Trophoblast cell (in vitro differentiated cells and primary cell): ENCODE measurements at regions not wholly inside any gene's neighbourhood (a gene's known extent, or its start where the extent isn't known, plus 50 kb on each side); places are given as distances from the start of the nearest gene placed in this dataset.

Source experiments
- DNase-seq, 2 donors: peaks; one replicate each; pipeline ENCODE4 v3.0.0-alpha.2; 2016
- H2AFZ ChIP-seq: 2 replicates; pipeline ENCODE4 v1.6.1; 2013; ENCODE audit warnings: low read length, moderate library complexity, mild to moderate bottlenecking; ENCODE audit not compliant: insufficient read depth, poor library complexity
- H2AK5ac ChIP-seq: 2 replicates; pipeline ENCODE4 v1.6.1; 2013; ENCODE audit warnings: mild to moderate bottlenecking, low read length
- H2BK120ac ChIP-seq: 2 replicates; pipeline ENCODE4 v1.6.1; 2013; ENCODE audit warnings: low read length, mild to moderate bottlenecking, moderate library complexity; ENCODE audit not compliant: insufficient read depth, poor library complexity
- H2BK12ac ChIP-seq: 2 replicates; pipeline ENCODE4 v1.6.1; 2013; ENCODE audit warnings: mild to moderate bottlenecking, low read length, moderate library complexity
- H2BK5ac ChIP-seq: 2 replicates; pipeline ENCODE4 v1.6.1; 2013; ENCODE audit warnings: low read length, low read depth, moderate library complexity, mild to moderate bottlenecking; ENCODE audit not compliant: poor library complexity
- H3K14ac ChIP-seq: 2 replicates; pipeline ENCODE4 v1.6.1; 2013; ENCODE audit warnings: mild to moderate bottlenecking, low read length
- H3K18ac ChIP-seq: 2 replicates; pipeline ENCODE4 v1.6.1; 2013; ENCODE audit warnings: mild to moderate bottlenecking, low read length
- H3K23ac ChIP-seq: 2 replicates; pipeline ENCODE4 v1.6.1; 2013; ENCODE audit warnings: low read length
- H3K27ac ChIP-seq: 2 replicates; pipeline ENCODE4 v1.5.1; 2013; ENCODE audit warnings: low read depth, mild to moderate bottlenecking, inconsistent platforms, low read length, moderate library complexity
- H3K27me3 ChIP-seq: 2 replicates; pipeline ENCODE4 v1.6.1; 2013; ENCODE audit warnings: inconsistent platforms, mild to moderate bottlenecking, low read length, moderate library complexity; ENCODE audit not compliant: insufficient read depth
- H3K36me3 ChIP-seq, 2 experiments: 1 replicate in 1 of 2; 2 replicates in 1 of 2; pipeline ENCODE4 v1.6.1; 2013; ENCODE audit warnings: low read length in 2 of 2, mild to moderate bottlenecking in 2 of 2, moderate library complexity in 1 of 2; ENCODE audit not compliant: insufficient read depth in 2 of 2, control insufficient read depth in 1 of 2
- H3K4ac ChIP-seq: 2 replicates; pipeline ENCODE4 v1.6.1; 2013; ENCODE audit warnings: low read depth, mild to moderate bottlenecking, low read length, moderate library complexity
- H3K4me1 ChIP-seq, 2 experiments: 1 replicate in 1 of 2; 2 replicates in 1 of 2; pipeline ENCODE4 v1.6.1; 2013; ENCODE audit warnings: low read length in 2 of 2, mild to moderate bottlenecking in 2 of 2, moderate library complexity in 1 of 2; ENCODE audit not compliant: insufficient read depth in 2 of 2, control insufficient read depth in 1 of 2
- H3K4me2 ChIP-seq: 2 replicates; pipeline ENCODE4 v1.6.1; 2013; ENCODE audit warnings: inconsistent platforms, mild to moderate bottlenecking, low read length, moderate library complexity
- H3K4me3 ChIP-seq: 2 replicates; pipeline ENCODE4 v1.5.1; 2013; ENCODE audit warnings: mild to moderate bottlenecking, low read depth, low read length, inconsistent platforms
- H3K79me1 ChIP-seq: one replicate; pipeline ENCODE4 v1.6.1; 2013; ENCODE audit warnings: low read length
- H3K79me2 ChIP-seq: 2 replicates; pipeline ENCODE4 v1.6.1; 2013; ENCODE audit warnings: low read length, mild to moderate bottlenecking; ENCODE audit not compliant: control insufficient read depth, insufficient read depth, poor library complexity
- H3K9ac ChIP-seq: 2 replicates; pipeline ENCODE4 v1.6.1; 2013; ENCODE audit warnings: mild to moderate bottlenecking, low read length
- H3K9me3 ChIP-seq: 2 replicates; pipeline ENCODE4 v1.6.1; 2013; ENCODE audit warnings: low read depth, mild to moderate bottlenecking, control low read depth, inconsistent platforms, low read length; ENCODE audit not compliant: insufficient read depth
- H4K12ac ChIP-seq: 2 replicates; pipeline ENCODE4 v1.6.1; 2013; ENCODE audit warnings: low read depth, mild to moderate bottlenecking, low read length, moderate library complexity
- H4K8ac ChIP-seq: 2 replicates; pipeline ENCODE4 v1.6.1; 2013; ENCODE audit warnings: low read depth, mild to moderate bottlenecking, low read length, moderate library complexity
- H4K91ac ChIP-seq: one replicate; pipeline ENCODE4 v1.6.1; 2013; ENCODE audit warnings: low read depth, mild to moderate bottlenecking, low read length, moderate library complexity
- WGBS: extraction: QIAGEN DNeasy Blood & Tissue Kit; methylation state at CpG from one replicate; pipeline ENCODE4 v1.1.7; 2013; ENCODE audit warnings: missing lambda C conversion rate; ENCODE audit not compliant: insufficient read length, insufficient coverage; ENCODE audit errors: extremely low coverage; 5-methylcytosine and 5-hydroxymethylcytosine counted together

GRCh38 chr14:86543521-86543920 lies 1013.6 kb downstream of the FLRT2 start:
- Histone ChIP-seq H3K79me2 (no peaks in the 10 kb centered on the region), H3K9ac (no peak overlapping the region), H2AK5ac (no peak overlapping the region), H4K12ac (no peak overlapping the region), H3K4me2 (no peak overlapping the region), H3K27me3 (no peaks in the 10 kb centered on the region), H3K9me3 (no peaks in the 10 kb centered on the region), H3K14ac (no peak overlapping the region), H3K4me3 (no peak overlapping the region), H3K18ac (no peak overlapping the region), H3K23ac (no peak overlapping the region), H3K4ac (no peak overlapping the region), H2BK120ac (no peak overlapping the region), H4K8ac (no peak overlapping the region), H2BK12ac (no peak overlapping the region), H3K36me3 (no peaks in the 10 kb centered on the region), H2BK5ac (no peak overlapping the region), H3K79me1 (no peaks in the 10 kb centered on the region), H4K91ac (no peak overlapping the region), H3K4me1 (no peaks in the 10 kb centered on the region), H2AFZ (no peak overlapping the region), H3K27ac (no peak overlapping the region)
- DNase-seq = no peak

- Histone ChIP-seq H3K79me1 (no peaks in the 10 kb centered on the region), H4K12ac (no peak overlapping the region), H3K4me1 (no peaks in the 10 kb centered on the region), H2AFZ (no peak overlapping the region), H2BK12ac (no peak overlapping the region), H4K91ac (no peak overlapping the region), H3K27ac (no peak overlapping the region), H2BK5ac (no peak overlapping the region), H4K8ac (no peak overlapping the region), H3K14ac (no peak overlapping the region), H3K27me3 (no peaks in the 10 kb centered on the region), H2BK120ac (no peak overlapping the region), H3K79me2 (no peaks in the 10 kb centered on the region), H3K4ac (no peak overlapping the region), H3K23ac (no peak overlapping the region), H3K18ac (no peak overlapping the region), H3K9ac (no peak overlapping the region), H3K9me3 (no peaks in the 10 kb centered on the region), H3K4me3 (no peak overlapping the region), H3K36me3 (no peaks in the 10 kb centered on the region), H3K4me2 (no peak overlapping the region), H2AK5ac (no peak overlapping the region)
- no CpG with 5 or more reads among the region's 4 CpGs for WGBS
- DNase-seq = no peak
These were observed 1012.0 kb downstream of the FLRT2 start for GRCh38 chr14:86541972-86542371.

- Histone ChIP-seq H3K4me3 (no peak overlapping the region), H3K27ac (no peak overlapping the region), H3K9me3 (no peaks in the 10 kb centered on the region), H4K91ac (no peak overlapping the region), H3K27me3 (no peaks in the 10 kb centered on the region), H2BK12ac (no peak overlapping the region), H2AFZ (no peak overlapping the region), H4K12ac (no peak overlapping the region), H3K4me1 (no peaks in the 10 kb centered on the region), H3K79me1 (no peaks in the 10 kb centered on the region), H3K79me2 (no peaks in the 10 kb centered on the region), H3K4ac (no peak overlapping the region), H3K36me3 (no peaks in the 10 kb centered on the region), H4K8ac (no peak overlapping the region), H2AK5ac (no peak overlapping the region), H3K23ac (no peak overlapping the region), H2BK5ac (no peak overlapping the region), H2BK120ac (no peak overlapping the region), H3K4me2 (no peak overlapping the region), H3K9ac (no peak overlapping the region), H3K18ac (no peak overlapping the region), H3K14ac (no peak overlapping the region)
- WGBS = no CpG with 5 or more reads among the region's 6 CpGs
- no peak for DNase-seq
These were observed 1010.8 kb downstream of the FLRT2 start for GRCh38 chr14:86540636-86541247.

- H3K4ac ChIP-seq = no peak overlapping the region
- H4K91ac ChIP-seq = no peak overlapping the region
- no peak overlapping the region for H2AFZ ChIP-seq
- H3K4me3 ChIP-seq = no peak overlapping the region
- no peak for DNase-seq
- no peak overlapping the region for H3K27ac ChIP-seq
- H3K14ac ChIP-seq = no peak overlapping the region
- H3K18ac ChIP-seq = no peak overlapping the region
- H2BK12ac ChIP-seq = no peak overlapping the region
- no peak overlapping the region for H3K23ac ChIP-seq
- no peak overlapping the region for H3K9ac ChIP-seq
- H3K79me1 ChIP-seq = no peaks in the 10 kb centered on the region
- no peaks in the 10 kb centered on the region for H3K36me3 ChIP-seq
- no peak overlapping the region for H4K12ac ChIP-seq
- H3K79me2 ChIP-seq = no peaks in the 10 kb centered on the region
- no peaks in the 10 kb centered on the region for H3K9me3 ChIP-seq
- no peaks in the 10 kb centered on the region for H3K27me3 ChIP-seq
- H3K4me2 ChIP-seq = no peak overlapping the region
- WGBS = no CpG with 5 or more reads among the region's 2 CpGs
- no peaks in the 10 kb centered on the region for H3K4me1 ChIP-seq
- no peak overlapping the region for H4K8ac ChIP-seq
- no peak overlapping the region for H2BK120ac ChIP-seq
- no peak overlapping the region for H2BK5ac ChIP-seq
- no peak overlapping the region for H2AK5ac ChIP-seq
These were observed 1009.6 kb downstream of the FLRT2 start for GRCh38 chr14:86539361-86540070.
